Colonic mucosa (tissue), 4 donors: ENCODE measurements at regions not wholly inside any gene's neighbourhood (a gene's known extent, or its start where the extent isn't known, plus 50 kb on each side); places are given as distances from the start of the nearest gene placed in this dataset.

Source experiments
- DNase-seq: peaks from one replicate; pipeline ENCODE4 v3.0.0-alpha.2; 2020
- H3K27ac ChIP-seq: fragments of 200-600 bp; one replicate; pipeline ENCODE4 v1.8.0; 2021
- H3K27me3 ChIP-seq: fragments of 200-600 bp; one replicate; pipeline ENCODE4 v1.8.0; 2021
- H3K36me3 ChIP-seq: fragments of 200-600 bp; one replicate; pipeline ENCODE4 v1.8.0; 2021
- H3K4me1 ChIP-seq: fragments of 200-600 bp; one replicate; pipeline ENCODE4 v1.8.0; 2021; ENCODE audit warnings: mild to moderate bottlenecking
- H3K4me3 ChIP-seq: fragments of 200-600 bp; one replicate; pipeline ENCODE4 v1.8.0; 2021
- H3K9ac ChIP-seq, 2 donors: one replicate each; pipeline ENCODE4 v1.7.0; 2013; ENCODE audit warnings: control low read depth in 2 of 2, low read depth in 2 of 2, low read length in 2 of 2
- H3K9me3 ChIP-seq: fragments of 200-600 bp; one replicate; pipeline ENCODE4 v1.8.0; 2021
- intact Hi-C: fragments of 100-400 bp; cut with DNase I; formaldehyde crosslinking; loops from one replicate; pipeline ENCODE4 v1.14.1; 2022
- TF ChIP-seq, protein P1 (sequence below): fragments of 200-600 bp; IDR thresholded peaks from one replicate; pipeline ENCODE4 v1.8.0; 2022; ENCODE audit warnings: antibody characterized with exemption, mild to moderate bottlenecking
- donor health status: healthy.
- donor health status: DM: no; HTN: no; CAD: no.
- donor health status: DM: no; HTN: no; CAD: no.

DNA sequence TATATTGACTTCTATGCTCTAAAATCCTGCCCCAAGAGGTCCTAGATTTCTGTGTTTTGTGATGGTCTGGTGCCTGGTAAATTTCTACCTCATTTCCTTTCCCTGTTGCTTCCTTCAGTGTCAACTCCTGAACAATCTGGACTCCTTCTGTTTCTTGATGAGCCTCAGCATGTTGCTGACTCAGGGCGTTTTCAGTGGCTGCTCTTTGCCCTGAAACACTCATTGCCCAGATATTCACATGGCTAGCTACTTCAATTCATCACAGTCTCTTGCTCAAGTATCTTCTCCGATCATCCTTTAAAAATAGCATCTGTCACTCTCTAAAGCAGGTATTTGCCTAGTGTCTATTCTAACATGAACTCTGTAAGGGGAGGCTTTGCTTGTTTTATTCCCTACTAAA lies 526.3 kb upstream of the RAG2 start:
- intact Hi-C loops: no loop called here
- TF ChIP-seq, protein P1, sequence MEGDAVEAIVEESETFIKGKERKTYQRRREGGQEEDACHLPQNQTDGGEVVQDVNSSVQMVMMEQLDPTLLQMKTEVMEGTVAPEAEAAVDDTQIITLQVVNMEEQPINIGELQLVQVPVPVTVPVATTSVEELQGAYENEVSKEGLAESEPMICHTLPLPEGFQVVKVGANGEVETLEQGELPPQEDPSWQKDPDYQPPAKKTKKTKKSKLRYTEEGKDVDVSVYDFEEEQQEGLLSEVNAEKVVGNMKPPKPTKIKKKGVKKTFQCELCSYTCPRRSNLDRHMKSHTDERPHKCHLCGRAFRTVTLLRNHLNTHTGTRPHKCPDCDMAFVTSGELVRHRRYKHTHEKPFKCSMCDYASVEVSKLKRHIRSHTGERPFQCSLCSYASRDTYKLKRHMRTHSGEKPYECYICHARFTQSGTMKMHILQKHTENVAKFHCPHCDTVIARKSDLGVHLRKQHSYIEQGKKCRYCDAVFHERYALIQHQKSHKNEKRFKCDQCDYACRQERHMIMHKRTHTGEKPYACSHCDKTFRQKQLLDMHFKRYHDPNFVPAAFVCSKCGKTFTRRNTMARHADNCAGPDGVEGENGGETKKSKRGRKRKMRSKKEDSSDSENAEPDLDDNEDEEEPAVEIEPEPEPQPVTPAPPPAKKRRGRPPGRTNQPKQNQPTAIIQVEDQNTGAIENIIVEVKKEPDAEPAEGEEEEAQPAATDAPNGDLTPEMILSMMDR: no peak
- H3K4me3 ChIP-seq: no peak overlapping the region

DNA sequence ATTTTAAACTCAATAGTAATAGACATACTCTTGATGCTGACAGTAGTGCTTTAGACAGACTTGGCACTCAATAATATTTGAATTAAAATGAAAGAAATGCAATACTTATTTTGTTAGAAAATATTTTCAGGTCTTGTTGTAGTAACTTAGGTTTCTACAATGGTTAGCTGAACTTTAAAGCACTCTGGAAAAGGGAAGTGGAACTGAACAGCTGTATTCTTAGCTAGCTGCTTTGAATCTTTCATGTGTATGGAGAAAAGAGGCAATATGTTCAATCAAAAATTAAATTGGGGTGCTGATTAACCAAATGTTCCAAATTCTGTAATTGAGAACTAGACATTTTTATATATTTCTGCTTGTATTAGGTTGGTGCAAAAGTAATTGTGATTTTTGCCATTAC lies 517.9 kb upstream of the RAG2 start:
- DNase-seq: no peak
- intact Hi-C loops: no loop called here
- TF ChIP-seq, protein P1: no peak
- no peak overlapping the region for H3K4me3 ChIP-seq
- no peaks in the 10 kb centered on the region for H3K36me3 ChIP-seq
- H3K27ac ChIP-seq: no peak overlapping the region
- H3K9ac ChIP-seq: no peak overlapping the region
- no peaks in the 10 kb centered on the region for H3K4me1 ChIP-seq
- no peaks in the 10 kb centered on the region for H3K9me3 ChIP-seq
- no peaks in the 10 kb centered on the region for H3K27me3 ChIP-seq

More for the DNA sequence above, 526.3 kb upstream of the RAG2 start:
- Histone ChIP-seq H3K4me1 (no peaks in the 10 kb centered on the region), H3K36me3 (no peaks in the 10 kb centered on the region), H3K9ac (no peak overlapping the region), H3K27ac (no peak overlapping the region), H3K9me3 (no peaks in the 10 kb centered on the region), H3K27me3 (no peaks in the 10 kb centered on the region)
- no peak for DNase-seq

DNA sequence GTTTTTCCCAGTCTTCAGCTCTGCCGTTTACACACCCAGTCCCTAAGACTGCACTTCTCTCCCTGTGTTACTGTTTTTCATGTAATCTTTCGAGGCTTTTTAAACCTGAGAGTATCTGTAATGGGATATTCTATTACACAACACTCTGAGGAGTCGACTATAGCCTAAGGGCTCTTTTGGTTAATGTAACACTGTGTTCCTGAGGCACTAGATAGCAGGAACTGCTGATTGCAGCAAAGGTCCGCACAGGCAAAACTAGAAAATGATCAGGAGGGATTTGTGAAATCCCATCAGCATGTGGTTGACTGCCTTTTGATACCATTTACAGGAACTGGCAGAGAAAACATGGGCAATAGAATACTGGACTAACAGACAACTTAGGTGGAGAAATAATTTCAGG lies 512.3 kb upstream of the RAG2 start:
- no peak for DNase-seq
- no peaks in the 10 kb centered on the region for H3K27me3 ChIP-seq
- no peaks in the 10 kb centered on the region for H3K36me3 ChIP-seq
- intact Hi-C loops: no loop called here
- H3K27ac ChIP-seq: no peak overlapping the region
- TF ChIP-seq, protein P1: no peak
- no peak overlapping the region for H3K9ac ChIP-seq
- H3K9me3 ChIP-seq: no peaks in the 10 kb centered on the region
- H3K4me3 ChIP-seq: no peak overlapping the region
- H3K4me1 ChIP-seq: no peaks in the 10 kb centered on the region

DNA sequence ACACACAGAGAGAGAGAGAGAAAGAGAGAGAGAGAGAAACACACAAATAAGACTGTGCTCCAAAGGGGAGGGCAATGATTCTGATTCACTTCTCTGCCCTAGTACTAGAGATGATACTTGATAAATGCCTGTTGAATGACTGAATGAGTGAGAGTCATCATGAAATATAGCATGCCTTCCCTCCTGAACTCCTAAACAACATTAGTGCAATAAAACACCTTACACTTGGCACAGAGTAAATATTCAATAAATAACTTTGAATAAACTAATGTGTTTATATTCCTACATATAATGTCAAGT lies 511.2 kb upstream of the RAG2 start:
- H3K27me3 ChIP-seq: no peaks in the 10 kb centered on the region
- no peak for DNase-seq
- intact Hi-C loops: no loop called here

DNA sequence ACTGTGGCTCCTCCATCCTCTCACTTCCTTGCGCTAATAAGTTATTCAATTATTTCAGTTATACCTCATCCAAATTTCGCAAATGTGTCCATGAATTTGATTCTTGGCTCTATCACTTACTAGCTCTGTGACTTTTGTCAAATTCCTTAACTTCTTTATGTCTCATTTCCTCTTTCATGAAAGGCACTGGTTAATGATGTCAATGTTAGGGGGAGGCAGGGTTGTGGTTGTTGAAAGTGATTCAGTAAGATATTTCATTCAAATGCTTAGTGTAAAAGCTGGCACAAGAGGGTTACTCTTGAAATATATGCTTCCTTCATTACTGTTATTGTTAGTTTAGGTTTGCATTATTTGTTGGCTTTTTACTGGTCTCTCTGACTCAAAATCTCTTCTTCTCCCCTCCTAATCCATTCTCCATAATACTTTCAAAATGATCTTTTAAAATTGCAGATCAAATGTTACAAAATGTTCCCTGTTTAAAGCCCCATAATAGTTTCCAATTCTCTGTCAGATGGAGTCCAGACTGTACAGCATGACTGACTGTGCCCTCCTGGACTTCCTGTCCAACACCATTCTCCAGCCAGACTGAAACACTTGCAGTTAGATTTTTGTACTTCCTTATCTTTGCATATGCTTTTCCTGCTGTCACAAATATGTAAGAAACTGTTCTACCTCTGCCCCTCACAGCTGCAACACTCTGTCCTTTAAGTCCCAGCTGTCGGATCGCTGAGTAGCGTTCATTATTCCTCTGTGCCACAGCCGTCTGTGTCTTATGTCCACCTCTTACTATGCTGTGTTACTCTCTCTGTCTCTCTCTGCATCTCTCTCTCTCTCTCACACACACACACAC lies 510.6 kb upstream of the RAG2 start:
- DNase-seq: no peak
- Histone ChIP-seq H3K9ac (no peak overlapping the region), H3K36me3 (no peaks in the 10 kb centered on the region), H3K4me3 (no peak overlapping the region), H3K27me3 (no peaks in the 10 kb centered on the region), H3K4me1 (no peaks in the 10 kb centered on the region), H3K9me3 (no peaks in the 10 kb centered on the region), H3K27ac (no peak overlapping the region)
- intact Hi-C loops: no loop called here
- TF ChIP-seq, protein P1: no peak

More for the DNA sequence above, 511.2 kb upstream of the RAG2 start:
- Histone ChIP-seq H3K4me1 (no peaks in the 10 kb centered on the region), H3K9me3 (no peaks in the 10 kb centered on the region), H3K36me3 (no peaks in the 10 kb centered on the region), H3K4me3 (no peak overlapping the region), H3K27ac (no peak overlapping the region), H3K9ac (no peak overlapping the region)
- TF ChIP-seq, protein P1: no peak
